ENCODE measurements at regions not wholly inside any gene's neighbourhood (a gene's known extent, or its start where the extent isn't known, plus 50 kb on each side); places are given as distances from the start of the nearest gene placed in this dataset.
"Not testable (repeated sequence)": the region's sequence is repeated elsewhere in the genome, so short reads cannot be mapped to it uniquely, and the experiment has no call there.

DNA sequence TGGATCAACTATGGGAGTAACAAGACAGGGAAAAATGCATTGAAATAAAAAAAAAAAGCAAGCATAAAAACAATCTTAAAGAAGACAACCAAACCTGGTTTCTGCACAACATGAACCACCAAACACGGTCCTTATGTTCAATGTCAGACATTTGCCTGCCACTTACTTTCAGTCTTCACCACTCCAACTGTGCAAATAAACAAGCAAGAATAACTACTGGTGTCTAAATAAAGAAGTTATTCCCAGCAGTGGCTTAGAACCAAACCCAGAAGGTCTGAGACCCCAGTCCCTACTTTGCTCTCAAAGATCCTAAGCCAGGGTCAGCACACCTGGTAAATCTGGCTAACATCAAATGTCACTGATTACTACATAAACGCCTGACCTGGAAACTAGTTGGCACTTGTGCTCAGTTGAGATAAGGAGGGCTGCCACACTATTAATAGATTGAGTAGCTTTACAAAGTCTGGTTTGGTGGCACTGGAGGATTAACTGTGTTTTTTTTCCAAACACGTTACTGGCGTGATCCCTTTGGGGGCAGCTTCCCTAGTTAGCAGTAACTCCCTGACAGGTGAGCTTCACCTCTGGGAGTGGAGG lies 62.7 kb upstream of the ABLIM1 start:
- ChIA-PET CTCF (no interaction called here), POLR2A (no interaction called here)
- no peak for DNase-seq (ENCODE audit: extremely low spot score)
- TF ChIP-seq, protein P1, sequence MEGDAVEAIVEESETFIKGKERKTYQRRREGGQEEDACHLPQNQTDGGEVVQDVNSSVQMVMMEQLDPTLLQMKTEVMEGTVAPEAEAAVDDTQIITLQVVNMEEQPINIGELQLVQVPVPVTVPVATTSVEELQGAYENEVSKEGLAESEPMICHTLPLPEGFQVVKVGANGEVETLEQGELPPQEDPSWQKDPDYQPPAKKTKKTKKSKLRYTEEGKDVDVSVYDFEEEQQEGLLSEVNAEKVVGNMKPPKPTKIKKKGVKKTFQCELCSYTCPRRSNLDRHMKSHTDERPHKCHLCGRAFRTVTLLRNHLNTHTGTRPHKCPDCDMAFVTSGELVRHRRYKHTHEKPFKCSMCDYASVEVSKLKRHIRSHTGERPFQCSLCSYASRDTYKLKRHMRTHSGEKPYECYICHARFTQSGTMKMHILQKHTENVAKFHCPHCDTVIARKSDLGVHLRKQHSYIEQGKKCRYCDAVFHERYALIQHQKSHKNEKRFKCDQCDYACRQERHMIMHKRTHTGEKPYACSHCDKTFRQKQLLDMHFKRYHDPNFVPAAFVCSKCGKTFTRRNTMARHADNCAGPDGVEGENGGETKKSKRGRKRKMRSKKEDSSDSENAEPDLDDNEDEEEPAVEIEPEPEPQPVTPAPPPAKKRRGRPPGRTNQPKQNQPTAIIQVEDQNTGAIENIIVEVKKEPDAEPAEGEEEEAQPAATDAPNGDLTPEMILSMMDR (IDR thresholded peaks at IDR 0.05; ENCODE audit: control extremely low read depth, extremely low read depth, low read depth, missing control alignments): no peak

DNA sequence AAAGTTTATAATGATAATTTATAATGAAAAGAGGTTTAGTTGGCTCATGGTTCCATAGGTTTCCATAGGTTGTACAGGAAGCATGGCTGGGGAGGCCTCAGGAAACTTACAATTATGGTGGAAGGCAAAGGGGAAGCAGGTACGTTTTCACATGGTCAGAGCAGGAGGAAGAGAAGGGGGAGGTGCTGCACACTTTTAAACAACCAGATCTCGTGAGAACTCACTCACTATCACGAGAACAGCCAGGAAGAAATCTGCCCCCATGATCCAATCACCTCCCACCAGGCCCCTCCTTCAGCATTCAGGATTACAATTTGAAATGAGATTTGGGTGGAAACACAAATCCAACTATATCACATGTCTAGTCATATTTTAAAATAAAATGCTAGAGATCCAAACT lies 64.1 kb upstream of the ABLIM1 start:
- POLR2A ChIA-PET; DNase-seq (ENCODE audit: extremely low spot score); CTCF ChIA-PET: not testable (repeated sequence)

DNA sequence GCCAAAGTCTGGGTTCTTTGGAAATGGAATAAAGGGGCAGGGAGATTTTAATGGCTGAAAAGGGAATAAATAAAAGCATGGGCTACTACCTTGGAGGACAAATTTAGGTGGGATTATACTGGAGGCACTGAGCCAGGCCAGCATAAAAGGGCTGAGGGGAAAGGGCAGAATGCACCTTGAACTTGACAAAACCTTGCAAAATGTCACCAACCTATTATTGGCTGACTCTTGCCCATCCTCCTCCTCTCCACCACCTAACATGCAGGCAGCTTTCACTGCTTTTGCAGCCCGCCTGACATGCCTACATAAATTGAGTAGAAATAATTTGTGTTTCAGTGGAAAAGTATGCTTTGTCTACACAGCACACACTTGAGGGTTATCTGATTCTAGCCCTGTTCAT lies 65.3 kb upstream of the ABLIM1 start:
- CTCF ChIA-PET: interaction anchor here (1.4 kb wide), 1 partner anchor 251 kb away, joined by 3 read pairs; no protein-coding TSS in a partner anchor
- no peak for DNase-seq (ENCODE audit: extremely low spot score)
- POLR2A ChIA-PET: no interaction called here
- TF ChIP-seq, protein P1 (IDR thresholded peaks at IDR 0.05; ENCODE audit: control extremely low read depth, extremely low read depth, low read depth, missing control alignments): no peak

DNA sequence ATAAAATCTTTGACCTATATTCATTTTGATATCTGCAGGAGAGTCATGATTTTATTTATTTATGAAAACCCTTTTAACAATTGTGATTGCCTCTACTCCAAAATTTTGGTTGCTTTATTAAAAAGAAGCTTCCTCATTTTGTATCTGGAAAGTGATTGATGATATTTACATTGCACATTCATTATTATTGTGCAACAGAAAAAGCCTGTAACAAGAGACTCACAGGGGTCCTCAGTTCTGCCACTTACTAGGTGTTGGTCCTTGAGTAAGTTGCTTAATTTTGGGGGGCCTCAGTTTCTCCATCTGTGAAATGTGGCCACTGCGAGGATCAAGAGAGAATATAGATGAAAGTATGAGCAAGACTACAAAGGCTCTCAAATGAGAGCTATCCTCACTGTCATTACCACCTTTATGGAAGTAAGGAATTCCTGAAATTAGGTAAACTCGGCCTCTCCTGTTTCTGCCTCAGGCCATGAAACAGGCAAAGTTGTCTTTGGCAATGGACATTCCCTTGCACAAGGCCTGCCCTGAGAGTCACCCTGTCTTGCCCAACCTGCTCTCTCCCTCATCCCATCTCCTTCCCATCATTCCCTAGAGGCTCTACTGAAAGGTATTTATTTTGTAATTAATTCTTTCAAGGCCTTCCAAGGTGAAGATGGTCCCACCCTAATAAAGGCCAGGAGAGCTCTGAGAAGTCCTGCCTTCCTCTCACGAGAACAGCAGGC lies 66.1 kb upstream of the ABLIM1 start:
- CTCF ChIA-PET: interaction anchor here (1.4 kb wide), 1 partner anchor 252 kb away, joined by 3 read pairs; no protein-coding TSS in a partner anchor
- no peak for DNase-seq (ENCODE audit: extremely low spot score)
- POLR2A ChIA-PET: no interaction called here
- TF ChIP-seq, protein P1 (IDR thresholded peaks at IDR 0.05; ENCODE audit: control extremely low read depth, extremely low read depth, low read depth, missing control alignments): no peak

DNA sequence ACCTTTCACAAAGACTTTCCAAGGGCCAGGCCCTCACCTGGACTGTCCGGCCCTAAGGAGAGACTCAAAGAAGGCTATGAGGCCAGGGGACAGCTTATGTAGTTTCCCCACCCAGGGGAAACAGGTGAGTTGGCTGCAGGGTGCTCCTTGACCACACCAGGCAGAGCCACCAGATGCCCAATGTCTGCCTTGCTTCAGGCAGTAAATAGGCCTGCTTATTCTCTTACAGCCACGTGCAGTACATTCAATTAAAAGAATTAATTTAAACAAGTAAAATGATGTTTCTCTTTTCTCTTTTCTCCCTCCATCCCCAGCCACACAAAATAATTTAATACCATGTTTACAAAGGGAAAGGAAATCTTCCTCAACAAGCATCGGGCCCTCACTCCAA lies 66.6 kb upstream of the ABLIM1 start:
- CTCF ChIA-PET: interaction anchor here (0.9 kb wide), 1 partner anchor 13 kb away, joined by 3 read pairs; no protein-coding TSS in a partner anchor
- no peak for DNase-seq (ENCODE audit: extremely low spot score)
- TF ChIP-seq, protein P1 (IDR thresholded peaks at IDR 0.05; ENCODE audit: control extremely low read depth, extremely low read depth, low read depth, missing control alignments): no peak
- POLR2A ChIA-PET: no interaction called here

DNA sequence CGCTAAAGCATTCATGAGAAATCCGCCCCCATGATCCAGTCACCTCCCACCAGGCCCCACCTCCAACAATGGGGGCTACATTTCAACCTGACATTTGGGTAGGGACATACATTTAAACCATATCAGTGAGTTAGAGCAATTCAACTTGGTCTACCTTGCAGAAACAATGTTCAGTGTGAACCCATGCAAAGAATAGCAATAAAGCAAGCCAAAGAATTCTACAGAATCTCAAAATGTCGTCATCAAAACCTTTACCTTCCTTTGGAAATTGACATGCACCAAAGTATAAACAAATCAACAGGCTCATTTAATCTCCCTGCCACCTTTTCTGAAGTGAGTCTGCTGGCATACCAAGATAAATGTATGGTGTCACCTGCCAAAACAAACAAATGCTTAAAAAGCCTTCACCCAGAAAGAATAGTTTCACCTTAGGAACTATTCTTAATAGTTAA lies 68.8 kb upstream of the ABLIM1 start:
- DNase-seq (ENCODE audit: extremely low spot score): no peak
- CTCF ChIA-PET: no interaction called here
- POLR2A ChIA-PET: no interaction called here

DNA sequence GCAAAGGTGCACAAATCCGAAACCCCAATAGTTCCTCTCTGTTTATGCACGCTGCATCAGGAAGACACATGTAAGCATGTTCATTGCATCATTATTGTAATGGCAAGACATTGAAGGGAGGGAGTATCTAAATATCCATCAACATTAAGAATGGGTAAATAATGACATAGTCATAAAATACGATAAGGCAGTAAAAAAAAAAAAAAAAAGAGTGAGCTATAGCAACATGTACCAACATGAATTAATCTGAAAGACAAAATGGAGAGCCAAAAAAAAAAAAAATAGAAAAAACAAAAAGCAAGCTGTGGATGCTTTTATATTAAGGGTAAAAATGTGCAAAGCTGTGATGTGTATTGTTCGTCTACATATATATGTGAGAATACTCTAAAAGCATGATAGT lies 70.2 kb upstream of the ABLIM1 start:
- ChIA-PET CTCF (interaction anchor here (1.1 kb wide), 1 partner anchor 15 kb away, joined by 3 read pairs; no protein-coding TSS in a partner anchor), POLR2A (no interaction called here)
- no peak for DNase-seq (ENCODE audit: extremely low spot score)
- TF ChIP-seq, protein P1 (IDR thresholded peaks at IDR 0.05; ENCODE audit: control extremely low read depth, extremely low read depth, low read depth, missing control alignments): no peak

More for the DNA sequence above, 68.8 kb upstream of the ABLIM1 start:
- TF ChIP-seq, protein P1 (IDR thresholded peaks at IDR 0.05; ENCODE audit: control extremely low read depth, extremely low read depth, low read depth, missing control alignments): no peak
